Ishikawa (cell line): ENCODE measurements at regions not wholly inside any gene's neighbourhood (a gene's known extent, or its start where the extent isn't known, plus 50 kb on each side); places are given as distances from the start of the nearest gene placed in this dataset.

Experiments
- CEBPB ChIP-seq: IDR thresholded peaks from 2 replicates; pipeline ENCODE4 v1.6.1; 2012
- CREB1 ChIP-seq: IDR thresholded peaks from 2 replicates; pipeline ENCODE4 v1.6.1; 2012; ENCODE audit warnings: low read depth
- EGR1 ChIP-seq: IDR thresholded peaks from 2 replicates; pipeline ENCODE4 v1.6.1; 2012
- EP300 ChIP-seq: IDR thresholded peaks from 2 replicates; pipeline ENCODE4 v1.6.1; 2012; ENCODE audit warnings: borderline replicate concordance
- FOXM1 ChIP-seq: IDR thresholded peaks from 2 replicates; pipeline ENCODE4 v1.6.1; 2012; ENCODE audit warnings: low read depth, borderline replicate concordance
- NFIC ChIP-seq: IDR thresholded peaks from 2 replicates; pipeline ENCODE4 v1.6.1; 2012
- RAD21 ChIP-seq: IDR thresholded peaks from 2 replicates; pipeline ENCODE4 v1.6.1; 2012; ENCODE audit warnings: low read depth
- TAF1 ChIP-seq: IDR thresholded peaks from 2 replicates; pipeline ENCODE4 v1.6.1; 2012; ENCODE audit warnings: low read depth, mild to moderate bottlenecking
- TCF12 ChIP-seq: IDR thresholded peaks from 2 replicates; pipeline ENCODE4 v1.6.1; 2012; ENCODE audit warnings: low read depth
- YY1 ChIP-seq: IDR thresholded peaks from 2 replicates; pipeline ENCODE4 v1.6.1; 2012; ENCODE audit warnings: low read depth
- ZBTB7A ChIP-seq: IDR thresholded peaks from 2 replicates; pipeline ENCODE4 v1.6.1; 2012; ENCODE audit warnings: low read depth
- TF ChIP-seq, protein P1 (sequence below): IDR thresholded peaks from 2 replicates; pipeline ENCODE4 v1.6.1; 2012; ENCODE audit warnings: low read depth, mild to moderate bottlenecking
- TF ChIP-seq, protein P2 (sequence below): IDR thresholded peaks from 2 replicates; pipeline ENCODE4 v1.6.1; 2012
- TF ChIP-seq, protein P3 (sequence below): IDR thresholded peaks from 2 replicates; pipeline ENCODE4 v1.6.1; 2012

DNA sequence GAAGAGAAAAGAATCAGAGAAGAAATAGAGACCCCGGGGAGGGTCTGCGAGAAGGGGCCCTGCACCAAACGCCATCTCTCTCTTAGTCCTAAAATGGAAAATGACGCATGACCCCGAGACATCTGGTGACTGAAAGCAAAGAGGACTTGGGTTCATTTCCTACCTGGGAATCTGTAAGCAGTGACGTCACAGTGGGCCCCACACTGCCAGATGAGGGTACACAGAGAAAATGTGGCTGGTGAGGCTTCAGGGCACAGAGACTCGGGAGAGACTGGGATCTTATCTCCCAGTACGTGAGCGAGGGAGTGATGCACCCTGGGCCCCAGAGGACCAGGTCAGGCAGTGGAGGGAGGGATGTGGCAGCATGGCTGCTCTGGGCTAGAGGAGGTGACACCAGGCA, 288.1 kb upstream of the SFSWAP start:
- TF ChIP-seq ZBTB7A (no peak), EGR1 (no peak), RAD21 (no peak), TAF1 (no peak), CREB1 (no peak), EP300 (no peak), FOXM1 (no peak), TCF12 (no peak), CEBPB (no peak), YY1 (no peak), NFIC (no peak)
- TF ChIP-seq, protein P1, sequence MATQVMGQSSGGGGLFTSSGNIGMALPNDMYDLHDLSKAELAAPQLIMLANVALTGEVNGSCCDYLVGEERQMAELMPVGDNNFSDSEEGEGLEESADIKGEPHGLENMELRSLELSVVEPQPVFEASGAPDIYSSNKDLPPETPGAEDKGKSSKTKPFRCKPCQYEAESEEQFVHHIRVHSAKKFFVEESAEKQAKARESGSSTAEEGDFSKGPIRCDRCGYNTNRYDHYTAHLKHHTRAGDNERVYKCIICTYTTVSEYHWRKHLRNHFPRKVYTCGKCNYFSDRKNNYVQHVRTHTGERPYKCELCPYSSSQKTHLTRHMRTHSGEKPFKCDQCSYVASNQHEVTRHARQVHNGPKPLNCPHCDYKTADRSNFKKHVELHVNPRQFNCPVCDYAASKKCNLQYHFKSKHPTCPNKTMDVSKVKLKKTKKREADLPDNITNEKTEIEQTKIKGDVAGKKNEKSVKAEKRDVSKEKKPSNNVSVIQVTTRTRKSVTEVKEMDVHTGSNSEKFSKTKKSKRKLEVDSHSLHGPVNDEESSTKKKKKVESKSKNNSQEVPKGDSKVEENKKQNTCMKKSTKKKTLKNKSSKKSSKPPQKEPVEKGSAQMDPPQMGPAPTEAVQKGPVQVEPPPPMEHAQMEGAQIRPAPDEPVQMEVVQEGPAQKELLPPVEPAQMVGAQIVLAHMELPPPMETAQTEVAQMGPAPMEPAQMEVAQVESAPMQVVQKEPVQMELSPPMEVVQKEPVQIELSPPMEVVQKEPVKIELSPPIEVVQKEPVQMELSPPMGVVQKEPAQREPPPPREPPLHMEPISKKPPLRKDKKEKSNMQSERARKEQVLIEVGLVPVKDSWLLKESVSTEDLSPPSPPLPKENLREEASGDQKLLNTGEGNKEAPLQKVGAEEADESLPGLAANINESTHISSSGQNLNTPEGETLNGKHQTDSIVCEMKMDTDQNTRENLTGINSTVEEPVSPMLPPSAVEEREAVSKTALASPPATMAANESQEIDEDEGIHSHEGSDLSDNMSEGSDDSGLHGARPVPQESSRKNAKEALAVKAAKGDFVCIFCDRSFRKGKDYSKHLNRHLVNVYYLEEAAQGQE, result no peak
- TF ChIP-seq, protein P2, sequence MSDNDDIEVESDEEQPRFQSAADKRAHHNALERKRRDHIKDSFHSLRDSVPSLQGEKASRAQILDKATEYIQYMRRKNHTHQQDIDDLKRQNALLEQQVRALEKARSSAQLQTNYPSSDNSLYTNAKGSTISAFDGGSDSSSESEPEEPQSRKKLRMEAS, result no peak
- TF ChIP-seq, protein P3, sequence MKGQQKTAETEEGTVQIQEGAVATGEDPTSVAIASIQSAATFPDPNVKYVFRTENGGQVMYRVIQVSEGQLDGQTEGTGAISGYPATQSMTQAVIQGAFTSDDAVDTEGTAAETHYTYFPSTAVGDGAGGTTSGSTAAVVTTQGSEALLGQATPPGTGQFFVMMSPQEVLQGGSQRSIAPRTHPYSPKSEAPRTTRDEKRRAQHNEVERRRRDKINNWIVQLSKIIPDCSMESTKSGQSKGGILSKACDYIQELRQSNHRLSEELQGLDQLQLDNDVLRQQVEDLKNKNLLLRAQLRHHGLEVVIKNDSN, result no peak
